ENCODE measurements at regions not wholly inside any gene's neighbourhood (a gene's known extent, or its start where the extent isn't known, plus 50 kb on each side); places are given as distances from the start of the nearest gene placed in this dataset.

GRCh38 chr5:91599863-91600262 is 216.7 kb upstream of the ARRDC3 start:
- TF ChIP-seq, protein P1, sequence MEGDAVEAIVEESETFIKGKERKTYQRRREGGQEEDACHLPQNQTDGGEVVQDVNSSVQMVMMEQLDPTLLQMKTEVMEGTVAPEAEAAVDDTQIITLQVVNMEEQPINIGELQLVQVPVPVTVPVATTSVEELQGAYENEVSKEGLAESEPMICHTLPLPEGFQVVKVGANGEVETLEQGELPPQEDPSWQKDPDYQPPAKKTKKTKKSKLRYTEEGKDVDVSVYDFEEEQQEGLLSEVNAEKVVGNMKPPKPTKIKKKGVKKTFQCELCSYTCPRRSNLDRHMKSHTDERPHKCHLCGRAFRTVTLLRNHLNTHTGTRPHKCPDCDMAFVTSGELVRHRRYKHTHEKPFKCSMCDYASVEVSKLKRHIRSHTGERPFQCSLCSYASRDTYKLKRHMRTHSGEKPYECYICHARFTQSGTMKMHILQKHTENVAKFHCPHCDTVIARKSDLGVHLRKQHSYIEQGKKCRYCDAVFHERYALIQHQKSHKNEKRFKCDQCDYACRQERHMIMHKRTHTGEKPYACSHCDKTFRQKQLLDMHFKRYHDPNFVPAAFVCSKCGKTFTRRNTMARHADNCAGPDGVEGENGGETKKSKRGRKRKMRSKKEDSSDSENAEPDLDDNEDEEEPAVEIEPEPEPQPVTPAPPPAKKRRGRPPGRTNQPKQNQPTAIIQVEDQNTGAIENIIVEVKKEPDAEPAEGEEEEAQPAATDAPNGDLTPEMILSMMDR (IDR thresholded peaks at IDR 0.05): no peak
- TF ChIP-seq POLR2A (IDR thresholded peaks at IDR 0.05) (no peak), EP300 (IDR thresholded peaks at IDR 0.05) (no peak)
- intact Hi-C loops (cut with DNase I): no loop called here
- Histone ChIP-seq H3K4me1 (ENCODE audit: insufficient read depth) (no peaks in the 10 kb centered on the region), H3K27me3 (no peaks in the 10 kb centered on the region), H3K9me3 (no peaks in the 10 kb centered on the region), H3K27ac (no peak overlapping the region), H3K4me3 (no peak overlapping the region), H3K36me3 (no peaks in the 10 kb centered on the region)
- 71 to 81% (median 73%) methylated on average over 5 of the region's 5 CpGs for WGBS, 3 donors
- DNase-seq: no peak

DNA sequence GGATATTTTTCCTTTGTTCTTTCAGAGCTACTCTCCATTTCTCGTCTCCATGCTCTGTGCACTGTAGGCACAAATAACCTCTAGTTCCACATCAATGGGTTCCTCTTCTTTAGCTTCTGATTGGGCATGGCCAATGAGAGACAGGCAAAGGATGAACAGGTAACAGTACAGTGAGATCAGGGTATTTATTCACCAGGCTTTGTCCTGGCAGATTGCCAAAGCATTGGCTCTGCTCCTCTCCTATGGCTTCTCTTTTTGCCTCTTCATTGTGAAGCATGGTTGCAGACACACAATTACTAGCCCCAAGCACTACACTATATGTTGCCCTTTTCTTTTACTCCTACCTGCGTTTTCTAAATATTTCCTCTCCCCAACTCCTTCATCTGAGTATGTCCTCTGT is 215.1 kb upstream of the ARRDC3 start:
- WGBS, 3 donors: 86 to 91% (median 90%) methylated on average over 2 of the region's 2 CpGs
- Histone ChIP-seq H3K4me1 (ENCODE audit: insufficient read depth) (no peaks in the 10 kb centered on the region), H3K9me3 (no peaks in the 10 kb centered on the region), H3K27me3 (no peaks in the 10 kb centered on the region), H3K36me3 (no peaks in the 10 kb centered on the region), H3K4me3 (no peak overlapping the region), H3K27ac (no peak overlapping the region)
- TF ChIP-seq, protein P1 (IDR thresholded peaks at IDR 0.05): no peak
- no peak for TF ChIP-seq EP300 (IDR thresholded peaks at IDR 0.05)
- TF ChIP-seq POLR2A (IDR thresholded peaks at IDR 0.05): no peak
- no peak for DNase-seq
- intact Hi-C loops (cut with DNase I): no loop called here

GRCh38 chr5:91595424-91595823 is 212.3 kb upstream of the ARRDC3 start:
- Histone ChIP-seq H3K27me3 (no peaks in the 10 kb centered on the region), H3K4me3 (no peak overlapping the region), H3K27ac (no peak overlapping the region), H3K9me3 (no peaks in the 10 kb centered on the region), H3K36me3 (no peaks in the 10 kb centered on the region), H3K4me1 (ENCODE audit: insufficient read depth) (no peaks in the 10 kb centered on the region)
- TF ChIP-seq EP300 (IDR thresholded peaks at IDR 0.05) (no peak), POLR2A (IDR thresholded peaks at IDR 0.05) (no peak)
- TF ChIP-seq, protein P1 (IDR thresholded peaks at IDR 0.05): no peak
- WGBS, 3 donors: 86 to 94% (median 88%) methylated on average over 3 of the region's 3 CpGs
- intact Hi-C loops (cut with DNase I): no loop called here
- no peak for DNase-seq

GRCh38 chr5:91591076-91591475 is 208.0 kb upstream of the ARRDC3 start:
- Histone ChIP-seq H3K36me3 (no peaks in the 10 kb centered on the region), H3K27me3 (no peaks in the 10 kb centered on the region), H3K4me1 (ENCODE audit: insufficient read depth) (no peaks in the 10 kb centered on the region), H3K27ac (no peak overlapping the region), H3K4me3 (no peak overlapping the region), H3K9me3 (no peaks in the 10 kb centered on the region)
- TF ChIP-seq, protein P1 (IDR thresholded peaks at IDR 0.05): no peak
- TF ChIP-seq POLR2A (IDR thresholded peaks at IDR 0.05): no peak
- no peak for TF ChIP-seq EP300 (IDR thresholded peaks at IDR 0.05)
- no peak for DNase-seq
- 41 to 51% (median 41%) methylated on average over 1 of the region's 1 CpG for WGBS, 3 donors
- intact Hi-C loops (cut with DNase I): no loop called here

DNA sequence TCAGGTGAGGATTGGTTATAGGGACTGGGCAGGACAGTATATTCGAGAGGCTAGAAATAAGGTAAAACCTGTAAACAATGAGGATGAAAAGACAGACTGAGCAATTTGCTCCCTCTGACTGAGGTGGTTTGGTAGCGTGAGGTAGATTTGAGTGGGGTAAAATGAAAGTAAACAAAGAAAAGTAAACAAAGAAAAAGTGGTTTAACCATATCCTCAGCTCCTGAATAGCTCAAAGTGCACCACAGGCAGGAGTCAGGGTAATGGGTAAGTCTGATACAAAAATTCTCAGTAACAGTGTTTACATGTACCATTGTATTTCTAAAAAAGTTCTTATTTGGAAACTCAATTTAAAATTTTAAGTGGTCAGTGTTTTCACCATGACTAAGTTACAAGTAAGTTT is 203.1 kb upstream of the ARRDC3 start:
- Histone ChIP-seq H3K27ac (no peak overlapping the region), H3K27me3 (no peaks in the 10 kb centered on the region), H3K36me3 (no peaks in the 10 kb centered on the region), H3K9me3 (no peaks in the 10 kb centered on the region), H3K4me3 (no peak overlapping the region), H3K4me1 (ENCODE audit: insufficient read depth) (no peaks in the 10 kb centered on the region)
- no peak for DNase-seq
- TF ChIP-seq, protein P1 (IDR thresholded peaks at IDR 0.05): no peak
- TF ChIP-seq EP300 (IDR thresholded peaks at IDR 0.05) (no peak), POLR2A (IDR thresholded peaks at IDR 0.05) (no peak)
- WGBS, 3 donors: 64 to 81% (median 80%) methylated on average over 2 of the region's 2 CpGs
- intact Hi-C loops (cut with DNase I): no loop called here
